Sigmoid colon (tissue), 4 donors: ENCODE measurements at regions not wholly inside any gene's neighbourhood (a gene's known extent, or its start where the extent isn't known, plus 50 kb on each side); places are given as distances from the start of the nearest gene placed in this dataset.

ENCODE experiments used
- CTCF ChIP-seq, 4 experiments: fragments of 450-650 bp in 3 of 4; fragments of 200-600 bp in 1 of 4; IDR thresholded peaks; one replicate each; pipeline ENCODE4 v1.5.1; 2016 to 2019; ENCODE audit warnings: antibody characterized with exemption in 4 of 4, mild to moderate bottlenecking in 3 of 4, moderate library complexity in 2 of 4
- EP300 ChIP-seq, 4 donors: sonication (generic); formaldehyde crosslinking; IDR thresholded peaks; one replicate each; pipeline ENCODE4 v1.6.1; 2017; ENCODE audit warnings: antibody characterized with exemption in 4 of 4
- POLR2A ChIP-seq, 2 donors: fragments of 450-650 bp; IDR thresholded peaks; one replicate each; pipeline ENCODE4 v1.6.1; 2016; ENCODE audit warnings: antibody characterized with exemption in 2 of 2, mild to moderate bottlenecking in 2 of 2, moderate library complexity in 2 of 2
- POLR2AphosphoS5 ChIP-seq, 4 donors: sonication (generic); formaldehyde crosslinking; IDR thresholded peaks; one replicate each; pipeline ENCODE4 v1.6.1; 2017; ENCODE audit warnings: antibody characterized with exemption in 4 of 4

- TF ChIP-seq CTCF (IDR thresholded peaks at IDR 0.05) (no peak), POLR2A (IDR thresholded peaks at IDR 0.05) (no peak), POLR2AphosphoS5 (IDR thresholded peaks at IDR 0.05) (no peak), EP300 (IDR thresholded peaks at IDR 0.05) (no peak)
Observed at GRCh38 chr5:60261732-60262131, 368.2 kb upstream of the PDE4D start.
